ENCODE measurements at regions not wholly inside any gene's neighbourhood (a gene's known extent, or its start where the extent isn't known, plus 50 kb on each side); places are given as distances from the start of the nearest gene placed in this dataset.
"Not testable (repeated sequence)": the region's sequence is repeated elsewhere in the genome, so short reads cannot be mapped to it uniquely, and the experiment has no call there.

GRCh38 chr2:184370954-184371353 lies 227.4 kb upstream of the ZNF804A start:
- TF ChIP-seq, protein P1, sequence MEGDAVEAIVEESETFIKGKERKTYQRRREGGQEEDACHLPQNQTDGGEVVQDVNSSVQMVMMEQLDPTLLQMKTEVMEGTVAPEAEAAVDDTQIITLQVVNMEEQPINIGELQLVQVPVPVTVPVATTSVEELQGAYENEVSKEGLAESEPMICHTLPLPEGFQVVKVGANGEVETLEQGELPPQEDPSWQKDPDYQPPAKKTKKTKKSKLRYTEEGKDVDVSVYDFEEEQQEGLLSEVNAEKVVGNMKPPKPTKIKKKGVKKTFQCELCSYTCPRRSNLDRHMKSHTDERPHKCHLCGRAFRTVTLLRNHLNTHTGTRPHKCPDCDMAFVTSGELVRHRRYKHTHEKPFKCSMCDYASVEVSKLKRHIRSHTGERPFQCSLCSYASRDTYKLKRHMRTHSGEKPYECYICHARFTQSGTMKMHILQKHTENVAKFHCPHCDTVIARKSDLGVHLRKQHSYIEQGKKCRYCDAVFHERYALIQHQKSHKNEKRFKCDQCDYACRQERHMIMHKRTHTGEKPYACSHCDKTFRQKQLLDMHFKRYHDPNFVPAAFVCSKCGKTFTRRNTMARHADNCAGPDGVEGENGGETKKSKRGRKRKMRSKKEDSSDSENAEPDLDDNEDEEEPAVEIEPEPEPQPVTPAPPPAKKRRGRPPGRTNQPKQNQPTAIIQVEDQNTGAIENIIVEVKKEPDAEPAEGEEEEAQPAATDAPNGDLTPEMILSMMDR (IDR thresholded peaks at IDR 0.05; ENCODE audit: low read depth, low read length): no peak
- DNase-seq (ENCODE audit: low read depth, low spot score): no peak
- H3K27me3 ChIP-seq (ENCODE audit: control insufficient read depth, insufficient read depth, low read length): no peaks in the 10 kb centered on the region
- no peak overlapping the region for H3K4me3 ChIP-seq (ENCODE audit: low read depth, low read length)
- no peak overlapping the region for H3K27ac ChIP-seq (ENCODE audit: low read depth, low read length)
- ChIA-PET POLR2A (no interaction called here), CTCF (no interaction called here)
- peaks cover 2% of the 10 kb centered on the region for H3K9me3 ChIP-seq (ENCODE audit: control insufficient read depth, insufficient read depth, low read length)

DNA sequence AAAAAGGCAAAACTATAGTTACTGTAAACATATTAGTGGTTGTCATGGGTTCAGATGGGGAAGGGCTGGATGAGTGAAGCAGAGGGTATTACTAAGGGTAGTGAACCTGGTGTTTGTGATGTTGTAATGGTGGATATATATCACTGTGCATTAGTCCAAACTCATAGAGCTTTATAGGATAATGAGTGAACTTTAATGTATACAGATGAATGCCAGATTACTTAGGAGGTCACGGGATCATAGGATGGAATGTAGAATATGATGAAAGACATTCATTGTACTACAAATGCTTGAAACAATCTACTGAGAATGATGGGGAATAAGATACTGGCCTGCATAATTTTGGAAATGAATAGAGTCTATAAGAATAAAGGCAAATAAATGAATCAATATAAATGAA lies 226.7 kb upstream of the ZNF804A start:
- TF ChIP-seq, protein P1 (IDR thresholded peaks at IDR 0.05; ENCODE audit: low read depth, low read length): no peak
- Histone ChIP-seq H3K9me3 (ENCODE audit: control insufficient read depth, insufficient read depth, low read length) (peaks cover 2% of the 10 kb centered on the region), H3K27me3 (ENCODE audit: control insufficient read depth, insufficient read depth, low read length) (no peaks in the 10 kb centered on the region), H3K4me3 (ENCODE audit: low read depth, low read length) (no peak overlapping the region), H3K27ac (ENCODE audit: low read depth, low read length) (no peak overlapping the region)
- no peak for DNase-seq (ENCODE audit: low read depth, low spot score)
- CTCF ChIA-PET: no interaction called here
- POLR2A ChIA-PET: no interaction called here

- CTCF ChIA-PET: no interaction called here
- H3K4me3 ChIP-seq (ENCODE audit: low read depth, low read length): no peak overlapping the region
- no peaks in the 10 kb centered on the region for H3K27me3 ChIP-seq (ENCODE audit: control insufficient read depth, insufficient read depth, low read length)
- TF ChIP-seq, protein P1 (IDR thresholded peaks at IDR 0.05; ENCODE audit: low read depth, low read length): no peak
- H3K9me3 ChIP-seq (ENCODE audit: control insufficient read depth, insufficient read depth, low read length): no peaks in the 10 kb centered on the region; the same call in 1 of the 2 replicates
- POLR2A ChIA-PET: no interaction called here
- no peak overlapping the region for H3K27ac ChIP-seq (ENCODE audit: low read depth, low read length)
- no peak for DNase-seq (ENCODE audit: low read depth, low spot score)
Observed at GRCh38 chr2:184372484-184372883, 225.8 kb upstream of the ZNF804A start.

- POLR2A ChIA-PET: no interaction called here
- Histone ChIP-seq H3K27me3 (ENCODE audit: control insufficient read depth, insufficient read depth, low read length) (no peaks in the 10 kb centered on the region), H3K9me3 (ENCODE audit: control insufficient read depth, insufficient read depth, low read length) (no peaks in the 10 kb centered on the region), H3K4me3 (ENCODE audit: low read depth, low read length) (no peak overlapping the region), H3K27ac (ENCODE audit: low read depth, low read length) (no peak overlapping the region)
- CTCF ChIA-PET: no interaction called here
- TF ChIP-seq, protein P1 (IDR thresholded peaks at IDR 0.05; ENCODE audit: low read depth, low read length): no peak
- DNase-seq (ENCODE audit: low read depth, low spot score): no peak
Observed at GRCh38 chr2:184394642-184395041, 203.7 kb upstream of the ZNF804A start.

DNA sequence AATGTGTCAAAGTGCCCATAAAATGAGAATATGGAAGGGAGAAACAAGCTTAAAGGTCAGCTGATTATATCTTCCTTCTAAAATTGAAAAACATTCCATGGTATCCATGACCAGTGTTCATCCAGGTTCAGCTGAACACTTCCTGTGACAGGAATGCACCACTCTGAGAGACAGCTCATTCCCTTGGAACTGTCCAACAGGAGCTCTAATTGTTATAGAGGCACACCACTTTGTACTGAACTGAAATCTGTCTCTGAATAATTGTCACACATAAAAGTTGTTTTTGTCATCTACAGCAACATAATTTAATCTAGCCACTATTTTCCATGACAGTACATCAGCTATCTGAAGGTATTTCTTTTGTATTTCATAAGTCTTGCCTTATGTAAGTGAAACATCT lies 195.9 kb upstream of the ZNF804A start:
- TF ChIP-seq, protein P1 (IDR thresholded peaks at IDR 0.05; ENCODE audit: low read depth, low read length): no peak
- POLR2A ChIA-PET: no interaction called here
- H3K27ac ChIP-seq (ENCODE audit: low read depth, low read length): no peak overlapping the region
- no peaks in the 10 kb centered on the region for H3K27me3 ChIP-seq (ENCODE audit: control insufficient read depth, insufficient read depth, low read length)
- no peak overlapping the region for H3K4me3 ChIP-seq (ENCODE audit: low read depth, low read length)
- no peak for DNase-seq (ENCODE audit: low read depth, low spot score)
- peaks cover 3% of the 10 kb centered on the region; the same call in 1 of the 2 replicates for H3K9me3 ChIP-seq (ENCODE audit: control insufficient read depth, insufficient read depth, low read length)
- CTCF ChIA-PET: no interaction called here

DNA sequence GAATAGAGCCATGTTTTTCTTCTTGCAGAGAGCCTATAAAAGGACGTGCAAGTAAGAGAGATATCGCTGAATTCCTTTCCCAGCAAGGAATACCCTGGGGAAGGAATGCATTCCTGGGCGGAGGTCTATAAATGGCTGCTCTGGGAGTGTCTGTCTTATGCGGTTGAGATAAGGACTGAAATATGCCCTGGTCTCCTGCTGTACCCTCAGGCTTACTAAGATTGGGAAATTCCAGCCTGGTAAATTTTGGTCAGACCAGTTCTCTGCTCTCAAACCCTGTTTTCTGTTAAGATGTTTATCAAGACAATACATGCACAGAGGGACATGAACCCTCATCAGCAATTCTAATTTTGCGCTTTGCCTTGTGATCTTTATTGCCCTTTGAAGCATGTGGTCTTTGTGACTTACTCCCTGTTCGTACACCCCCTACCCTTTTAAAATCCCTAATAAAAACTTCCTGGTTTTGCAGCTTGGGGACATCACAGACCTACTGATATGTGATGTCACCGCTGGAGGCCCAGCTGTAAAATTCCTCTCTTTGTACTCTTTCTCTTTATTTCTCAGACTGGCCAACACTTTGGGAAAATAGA lies 191.2 kb upstream of the ZNF804A start:
- CTCF ChIA-PET; H3K27ac ChIP-seq (ENCODE audit: low read depth, low read length); POLR2A ChIA-PET; H3K4me3 ChIP-seq (ENCODE audit: low read depth, low read length); DNase-seq (ENCODE audit: low read depth, low spot score); H3K9me3 ChIP-seq (ENCODE audit: control insufficient read depth, insufficient read depth, low read length); H3K27me3 ChIP-seq (ENCODE audit: control insufficient read depth, insufficient read depth, low read length): not testable (repeated sequence)
